Spleen (tissue), 7 donors: ENCODE measurements at regions not wholly inside any gene's neighbourhood (a gene's known extent, or its start where the extent isn't known, plus 50 kb on each side); places are given as distances from the start of the nearest gene placed in this dataset.

Experiments used
- POLR2A ChIP-seq, 3 donors: fragments of 450-650 bp; IDR thresholded peaks; one replicate each; pipeline ENCODE4 v1.5.1; 2017; ENCODE audit warnings: antibody characterized with exemption in 3 of 3, mild to moderate bottlenecking in 1 of 3
- TF ChIP-seq, protein P1 (sequence below), 11 experiments: fragments of 200-600 bp in 7 of 11; fragments of 450-650 bp in 4 of 11; sonication (generic) in 4 of 11; IDR thresholded peaks in 8 of 11; conservative IDR thresholded peaks in 3 of 11; 1 replicate in 7 of 11; 2 replicates in 4 of 11; pipeline versions ENCODE4 v1.4.0 to v1.8.0; 2016 to 2021; ENCODE audit warnings: antibody characterized with exemption in 11 of 11, inconsistent platforms in 4 of 11, mild to moderate bottlenecking in 1 of 11
- donor health status: DM: no; HTN: no; CAD: no; lungs with moderate emphysema.
- donor health status: DM: no; HTN: no; CAD: no.
- donor health status: DM: no; HTN: no; CAD: no.

DNA sequence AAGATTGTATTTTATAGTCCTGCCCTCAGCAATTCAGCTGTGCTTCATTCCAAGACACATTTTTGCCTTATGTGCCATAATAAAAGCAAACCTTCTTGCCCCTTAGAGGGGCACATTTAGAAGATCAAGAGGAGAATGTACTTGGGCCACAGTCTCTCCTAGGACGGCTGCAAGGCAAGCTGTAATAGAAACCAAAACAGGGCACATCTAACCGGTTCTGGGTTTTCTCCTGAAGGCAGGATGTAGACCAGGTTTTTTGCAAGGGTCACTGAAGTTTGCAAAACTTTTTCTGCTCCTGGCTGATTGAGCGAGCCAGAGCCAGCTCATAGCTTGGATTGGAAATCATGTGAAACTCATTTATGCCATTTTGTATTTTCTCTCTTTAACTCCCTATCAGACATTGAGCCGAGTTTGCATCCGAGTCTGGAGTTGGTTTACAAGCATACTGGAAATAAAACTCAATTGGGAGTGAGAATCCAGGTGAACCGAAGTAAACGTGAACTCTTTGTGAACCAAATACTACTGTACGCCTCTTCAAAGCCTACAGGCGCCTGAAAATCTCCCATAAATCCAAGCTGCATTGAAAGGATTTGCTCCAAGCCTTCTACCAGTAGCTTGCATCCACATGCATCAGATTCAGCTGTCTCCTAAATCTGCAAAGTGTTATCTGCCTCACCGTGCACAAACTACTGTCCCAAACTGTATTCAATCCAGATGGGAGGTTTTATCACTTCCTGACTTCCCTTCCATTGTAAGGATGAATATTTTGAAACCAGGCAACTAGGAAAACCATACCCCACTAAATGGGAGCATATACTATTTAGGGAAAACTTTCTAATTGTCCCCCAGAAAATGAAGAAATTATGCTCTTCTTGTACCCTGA lies 60.9 kb upstream of the TSC22D2 start:
- TF ChIP-seq POLR2A (IDR thresholded peaks at IDR 0.05) = no peak
- TF ChIP-seq, protein P1, sequence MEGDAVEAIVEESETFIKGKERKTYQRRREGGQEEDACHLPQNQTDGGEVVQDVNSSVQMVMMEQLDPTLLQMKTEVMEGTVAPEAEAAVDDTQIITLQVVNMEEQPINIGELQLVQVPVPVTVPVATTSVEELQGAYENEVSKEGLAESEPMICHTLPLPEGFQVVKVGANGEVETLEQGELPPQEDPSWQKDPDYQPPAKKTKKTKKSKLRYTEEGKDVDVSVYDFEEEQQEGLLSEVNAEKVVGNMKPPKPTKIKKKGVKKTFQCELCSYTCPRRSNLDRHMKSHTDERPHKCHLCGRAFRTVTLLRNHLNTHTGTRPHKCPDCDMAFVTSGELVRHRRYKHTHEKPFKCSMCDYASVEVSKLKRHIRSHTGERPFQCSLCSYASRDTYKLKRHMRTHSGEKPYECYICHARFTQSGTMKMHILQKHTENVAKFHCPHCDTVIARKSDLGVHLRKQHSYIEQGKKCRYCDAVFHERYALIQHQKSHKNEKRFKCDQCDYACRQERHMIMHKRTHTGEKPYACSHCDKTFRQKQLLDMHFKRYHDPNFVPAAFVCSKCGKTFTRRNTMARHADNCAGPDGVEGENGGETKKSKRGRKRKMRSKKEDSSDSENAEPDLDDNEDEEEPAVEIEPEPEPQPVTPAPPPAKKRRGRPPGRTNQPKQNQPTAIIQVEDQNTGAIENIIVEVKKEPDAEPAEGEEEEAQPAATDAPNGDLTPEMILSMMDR (IDR thresholded peaks at IDR 0.05 in 8 of 11, conservative IDR thresholded peaks at IDR 0.05 in 3 of 11) = no peak
